K562 (cell line): ENCODE measurements at regions not wholly inside any gene's neighbourhood (a gene's known extent, or its start where the extent isn't known, plus 50 kb on each side); places are given as distances from the start of the nearest gene placed in this dataset.

Source experiments
- CTCF ChIP-seq, 3 experiments: IDR thresholded peaks in 2 of 3; conservative IDR thresholded peaks in 1 of 3; 2 replicates each; pipeline ENCODE4 v1.5.1; 2011 to 2012; ENCODE audit warnings: low read length in 3 of 3, mild to moderate bottlenecking in 3 of 3, control low read depth in 2 of 3, improper control_type of control experiment in 1 of 3, inconsistent platforms in 1 of 3, low read depth in 1 of 3, mixed read lengths in 1 of 3, moderate library complexity in 1 of 3; ENCODE audit not compliant: insufficient read depth in 2 of 3
- E2F4 ChIP-seq: sonication (generic); formaldehyde crosslinking; IDR thresholded peaks from 2 replicates; pipeline ENCODE4 v1.8.0; 2022; ENCODE audit warnings: mild to moderate bottlenecking, low read depth, missing genetic modification reagents
- FOXA1 ChIP-seq: fragments of 450-650 bp; IDR thresholded peaks from 2 replicates; pipeline ENCODE4 v1.6.1; 2016; ENCODE audit warnings: mild to moderate bottlenecking, borderline replicate concordance
- FOXJ3 ChIP-seq: sonication (generic); formaldehyde crosslinking; IDR thresholded peaks from 2 replicates; pipeline ENCODE4 v1.4.0; 2020; ENCODE audit warnings: mild to moderate bottlenecking, missing genetic modification reagents
- HDAC1 ChIP-seq, 2 experiments: fragments of 450-650 bp; IDR thresholded peaks; 2 replicates each; pipeline ENCODE4 v1.6.1; 2016 to 2017; ENCODE audit warnings: inconsistent platforms in 1 of 2, mild to moderate bottlenecking in 1 of 2, moderate library complexity in 1 of 2
- HDAC6 ChIP-seq: IDR thresholded peaks from 2 replicates; pipeline ENCODE4 v1.6.1; 2012; ENCODE audit warnings: low read depth, mild to moderate bottlenecking, control low read depth, inconsistent platforms, low read length, moderate library complexity
- KAT8 ChIP-seq: fragments of 450-650 bp; IDR thresholded peaks from 2 replicates; pipeline ENCODE4 v1.6.1; 2016; ENCODE audit warnings: low read depth, mild to moderate bottlenecking
- MBD2 ChIP-seq: sonication (generic); IDR thresholded peaks from 2 replicates; pipeline ENCODE4 v1.6.1; 2016; ENCODE audit warnings: low read depth, borderline replicate concordance
- MTF1 ChIP-seq: fragments of 250-450 bp; sonication (Bioruptor Pico); IDR thresholded peaks from 2 replicates; pipeline ENCODE4 v1.9.0; 2021; ENCODE audit warnings: moderate library complexity, mild to moderate bottlenecking, inconsistent platforms, borderline replicate concordance
- RAD21 ChIP-seq, 2 experiments: fragments of 250-450 bp in 1 of 2; fragments of 450-650 bp in 1 of 2; sonication (Bioruptor Pico) in 1 of 2; formaldehyde crosslinking in 1 of 2; IDR thresholded peaks in 1 of 2; conservative IDR thresholded peaks in 1 of 2; 2 replicates each; pipeline versions ENCODE4 v1.4.0 to v1.8.0; 2020 to 2022; ENCODE audit warnings: mild to moderate bottlenecking in 2 of 2, moderate library complexity in 1 of 2
- RBM22 ChIP-seq: fragments of 200-400 bp; formaldehyde crosslinking; IDR thresholded peaks from 2 replicates; pipeline ENCODE4 v1.6.1; 2018; ENCODE audit warnings: low read length, low read depth; ENCODE audit not compliant: poor library complexity, severe bottlenecking
- SLC30A9 ChIP-seq: fragments of 250-450 bp; sonication (Bioruptor Pico); IDR thresholded peaks from 2 replicates; pipeline ENCODE4 v1.8.0; 2022; ENCODE audit warnings: mild to moderate bottlenecking, moderate library complexity
- TEAD2 ChIP-seq: fragments of 450-650 bp; IDR thresholded peaks from 2 replicates; pipeline ENCODE4 v1.6.1; 2016; ENCODE audit warnings: missing genetic modification characterization, control low read depth, missing compliant biosample characterization
- ZNF24 ChIP-seq: fragments of 450-650 bp; IDR thresholded peaks from 2 replicates; pipeline ENCODE4 v1.6.1; 2016

DNA sequence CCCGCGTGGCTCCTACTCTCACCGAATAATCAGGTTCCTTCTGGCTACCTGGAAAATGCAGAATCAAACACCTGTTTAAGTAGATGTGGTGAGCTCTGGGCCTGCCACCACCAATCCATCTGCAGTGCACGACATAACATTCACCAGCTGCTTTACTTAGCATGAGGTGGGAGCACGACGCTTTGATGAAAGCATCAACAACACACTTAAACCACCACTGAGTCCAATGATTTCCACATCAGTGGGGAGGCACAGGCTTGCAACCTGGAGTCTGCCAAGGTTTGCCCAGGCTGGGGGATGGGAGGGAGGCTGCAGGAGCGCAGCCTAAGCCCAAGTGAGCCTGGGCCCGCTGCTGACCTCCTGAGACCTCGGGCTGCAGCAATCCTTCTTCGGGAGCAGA, 415.5 kb downstream of the MEIS1 start:
- TF ChIP-seq MBD2, result no peak
- no peak for TF ChIP-seq KAT8
- TF ChIP-seq RBM22, result no peak
- no peak for TF ChIP-seq HDAC1 (IDR thresholded peaks at IDR 0.05)
- no peak for TF ChIP-seq RAD21 (CRISPR knock-in tag; conservative IDR thresholded peaks at IDR 0.05 in 1 of 2, IDR thresholded peaks at IDR 0.05 in 1 of 2)
- TF ChIP-seq HDAC6, result no peak
- TF ChIP-seq E2F4, result no peak
- TF ChIP-seq SLC30A9 (CRISPR knock-in tag), result no peak
- no peak for TF ChIP-seq CTCF (IDR thresholded peaks at IDR 0.05 in 2 of 3, conservative IDR thresholded peaks at IDR 0.05 in 1 of 3; ENCODE audit: insufficient read depth in 2 of 3, low read depth in 1 of 3, low read length in 3 of 3)
- TF ChIP-seq ZNF24, result no peak
- TF ChIP-seq FOXJ3 (CRISPR knock-in tag), result no peak
- TF ChIP-seq TEAD2 (tag), result no peak
- TF ChIP-seq FOXA1, result no peak
- no peak for TF ChIP-seq MTF1 (CRISPR knock-in tag)
